SIG-M5 treated with dmso at 0.1 percent for 504 hours (cell line): ENCODE measurements at regions not wholly inside any gene's neighbourhood (a gene's known extent, or its start where the extent isn't known, plus 50 kb on each side); places are given as distances from the start of the nearest gene placed in this dataset.

Source experiments
- DNase-seq: peaks from one replicate; lab custom pipeline; 2025; ENCODE audit not compliant: unreplicated experiment; lab: John Stamatoyannopoulos, UW

DNA sequence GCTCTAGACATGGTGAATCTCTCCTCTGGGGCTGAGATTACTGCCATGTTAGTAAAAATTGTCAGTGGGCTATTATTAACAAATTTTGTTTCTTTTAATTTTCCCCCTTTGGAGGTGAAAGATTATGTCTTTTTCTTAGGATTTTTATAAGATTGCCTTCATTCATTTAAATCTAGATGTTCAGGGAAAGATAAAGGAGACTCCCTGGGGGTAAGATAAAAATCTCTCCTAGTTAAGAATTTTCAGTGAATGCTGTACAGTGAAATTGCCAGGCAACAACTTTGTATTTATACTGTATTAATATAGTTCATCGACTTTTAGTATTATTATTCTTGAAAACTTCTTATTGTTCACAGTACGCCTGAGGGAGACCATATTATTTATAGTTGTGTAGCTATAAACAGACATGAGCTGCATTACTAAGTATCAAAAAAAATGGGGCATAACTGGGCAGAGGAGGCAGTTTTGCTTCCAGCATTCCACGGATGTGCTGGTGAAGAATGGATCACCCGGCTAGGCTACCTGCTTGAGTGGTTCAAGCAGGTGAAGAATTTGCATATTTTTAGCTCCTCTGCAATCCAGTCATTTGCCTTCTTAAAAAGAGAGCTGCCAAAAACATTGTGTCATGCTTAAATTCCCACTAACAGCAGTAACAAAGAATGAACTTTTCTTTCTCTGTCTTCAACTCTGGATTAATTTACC lies 552.1 kb downstream of the DNAJB9 start:
- DNase-seq = no peak

DNA sequence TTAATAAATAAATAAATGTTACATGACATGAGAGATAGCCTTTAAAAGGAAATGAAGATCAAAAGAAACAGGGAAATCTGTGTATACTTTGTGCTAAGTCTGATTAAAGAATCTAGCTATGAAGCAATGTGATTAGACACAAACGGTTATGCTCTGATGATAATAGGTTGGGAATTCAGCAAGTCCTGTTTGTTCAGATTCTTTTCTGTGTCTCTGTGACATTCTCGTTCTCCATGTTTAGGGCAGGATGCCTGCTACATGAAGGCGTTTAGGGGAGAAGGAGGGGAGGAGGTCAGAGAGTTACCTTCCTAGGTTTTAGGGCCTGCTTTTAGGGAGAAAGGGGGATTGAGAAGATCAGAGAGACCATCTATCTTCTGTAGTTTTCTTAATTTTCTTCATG lies 555.3 kb downstream of the DNAJB9 start:
- no peak for DNase-seq

DNA sequence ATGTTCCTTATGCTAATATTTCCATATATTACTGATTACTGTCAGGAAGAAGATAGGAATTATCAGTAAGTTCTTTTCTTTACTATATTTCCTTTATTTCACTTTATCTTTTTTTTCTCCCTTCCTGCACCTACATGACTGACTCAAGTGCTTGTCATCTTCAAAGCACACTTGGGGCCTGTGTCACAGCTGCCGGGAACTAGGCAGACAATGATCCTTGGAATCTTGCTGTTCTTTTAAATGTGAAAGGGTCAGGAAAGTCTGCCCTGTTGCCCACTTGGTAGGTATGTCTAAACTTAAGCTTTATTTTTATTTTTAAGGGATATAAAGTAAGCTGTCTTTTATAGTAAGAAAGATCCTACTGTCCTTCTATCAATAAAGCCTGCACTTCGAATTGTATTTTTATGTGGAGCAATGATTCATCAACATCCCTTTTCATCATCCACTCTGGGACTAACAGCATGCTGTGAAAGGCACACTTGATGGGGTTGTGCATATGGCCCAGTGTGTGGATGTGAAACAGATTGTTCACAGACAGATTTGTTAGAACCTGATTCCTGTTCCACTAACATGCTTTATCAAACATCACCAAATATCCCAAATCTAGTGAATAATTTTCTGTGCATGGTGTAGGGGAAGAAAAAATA lies 556.9 kb downstream of the DNAJB9 start:
- no peak for DNase-seq

DNA sequence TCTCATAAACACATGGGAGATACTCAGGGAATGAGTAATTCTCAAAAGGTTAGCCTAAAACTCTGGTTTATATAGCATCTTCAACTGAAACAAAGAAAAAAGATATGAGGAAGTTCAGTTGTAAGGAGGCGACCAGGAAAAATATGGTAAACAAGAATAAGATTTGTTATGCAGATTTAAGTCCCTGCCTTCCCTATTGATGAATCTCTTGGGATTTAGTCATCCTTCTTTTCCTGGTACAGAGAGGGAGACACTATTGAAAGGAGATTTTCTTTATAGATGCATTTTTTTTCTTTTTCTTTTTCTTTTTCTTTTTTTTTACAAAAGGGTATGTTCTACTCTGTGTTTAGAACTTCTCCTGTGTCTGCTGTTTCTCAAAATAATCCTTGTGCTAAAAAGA lies 557.5 kb downstream of the DNAJB9 start:
- no peak for DNase-seq

DNA sequence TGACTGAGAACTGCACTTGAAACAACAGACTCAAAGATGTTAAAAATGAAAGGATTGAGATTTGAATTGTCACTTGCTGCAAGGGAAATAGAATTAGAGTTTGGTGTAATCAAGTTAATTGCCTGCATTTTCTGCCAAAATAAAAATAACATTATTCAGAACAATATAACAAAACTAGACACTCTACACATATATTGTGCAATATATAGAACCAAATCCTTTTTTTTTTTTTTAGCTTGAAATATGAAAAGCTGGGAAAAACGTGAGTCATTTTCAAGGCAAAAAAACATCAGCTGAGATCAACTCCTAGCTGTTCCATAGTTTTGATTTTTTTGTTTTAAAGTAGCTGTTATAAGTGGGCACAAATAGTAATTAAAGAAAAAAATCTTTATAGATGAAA lies 561.5 kb downstream of the DNAJB9 start:
- no peak for DNase-seq

DNA sequence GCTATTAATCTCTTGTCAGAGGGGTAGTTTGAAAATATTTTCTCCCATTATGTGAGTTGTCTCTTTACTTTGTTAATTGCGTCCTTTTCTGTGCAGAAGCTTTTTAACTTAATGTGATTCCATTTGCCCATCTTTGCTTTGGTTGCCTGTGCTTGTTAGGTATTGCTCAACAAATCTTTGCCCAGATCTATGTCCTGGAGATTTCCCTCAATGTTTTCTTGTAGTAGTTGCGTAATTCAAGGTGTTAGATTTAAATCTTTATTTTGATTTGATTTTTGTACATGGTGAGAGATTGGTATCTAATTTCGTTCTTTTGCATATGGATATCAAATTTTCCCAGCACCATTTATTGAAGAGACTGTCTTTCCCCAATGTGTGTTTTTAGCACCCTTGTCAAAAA lies 567.2 kb downstream of the DNAJB9 start:
- DNase-seq = no peak

DNA sequence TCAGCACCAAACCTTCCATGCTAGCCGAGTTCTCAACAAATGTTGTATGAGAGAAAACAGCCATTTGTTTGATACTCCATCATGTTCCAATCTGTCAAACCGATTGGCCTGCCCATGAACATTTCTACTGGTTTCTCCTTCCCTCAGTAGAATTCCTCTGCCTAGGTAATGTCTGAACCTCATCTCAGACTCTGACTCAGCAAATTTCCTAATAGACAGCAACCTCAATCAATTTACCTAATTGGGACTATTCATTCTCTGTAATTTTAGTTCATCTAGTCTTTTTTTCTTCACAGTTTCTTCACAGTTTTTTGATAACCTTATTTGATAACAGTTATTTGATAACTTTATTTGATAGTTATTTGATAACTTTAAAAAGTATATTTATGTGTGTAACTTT lies 585.1 kb downstream of the DNAJB9 start:
- DNase-seq = no peak

DNA sequence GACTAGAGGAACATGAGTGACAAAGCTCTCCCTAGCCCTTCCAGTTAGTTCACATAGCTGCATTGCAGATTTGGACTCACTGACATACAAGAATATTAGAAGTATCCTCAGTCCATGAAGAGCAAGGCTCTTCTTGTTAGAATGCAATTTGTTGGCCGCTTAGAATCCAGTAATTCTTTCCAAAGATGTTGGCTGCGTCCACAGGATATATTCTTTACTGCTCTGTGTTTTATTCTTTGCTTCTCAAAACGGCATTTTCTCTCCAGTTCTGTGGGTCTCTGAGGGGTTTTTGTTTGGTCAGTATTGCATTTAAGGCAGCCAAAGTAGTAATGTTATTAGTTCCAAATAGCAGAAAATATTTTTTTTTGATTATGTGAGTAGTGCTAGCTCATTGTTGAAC lies 588.6 kb downstream of the DNAJB9 start:
- no peak for DNase-seq

DNA sequence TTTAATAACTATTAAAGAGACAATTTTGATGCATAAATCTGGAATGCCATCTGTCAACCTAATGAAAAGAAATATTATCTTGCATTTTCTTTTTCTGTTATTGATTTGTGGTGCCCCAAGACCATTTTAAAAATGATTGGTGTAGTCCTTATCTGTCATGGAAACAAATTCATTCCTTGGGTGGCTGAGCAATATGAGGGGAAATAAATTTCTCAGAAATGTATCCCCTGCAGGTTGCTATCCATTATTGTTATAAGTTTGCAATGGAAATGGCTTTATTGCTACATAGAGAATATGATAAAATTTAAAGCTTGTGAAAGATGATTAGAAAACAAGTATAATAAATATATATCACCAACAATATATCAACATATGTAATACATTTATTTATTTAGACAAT lies 607.0 kb downstream of the DNAJB9 start:
- DNase-seq = no peak

DNA sequence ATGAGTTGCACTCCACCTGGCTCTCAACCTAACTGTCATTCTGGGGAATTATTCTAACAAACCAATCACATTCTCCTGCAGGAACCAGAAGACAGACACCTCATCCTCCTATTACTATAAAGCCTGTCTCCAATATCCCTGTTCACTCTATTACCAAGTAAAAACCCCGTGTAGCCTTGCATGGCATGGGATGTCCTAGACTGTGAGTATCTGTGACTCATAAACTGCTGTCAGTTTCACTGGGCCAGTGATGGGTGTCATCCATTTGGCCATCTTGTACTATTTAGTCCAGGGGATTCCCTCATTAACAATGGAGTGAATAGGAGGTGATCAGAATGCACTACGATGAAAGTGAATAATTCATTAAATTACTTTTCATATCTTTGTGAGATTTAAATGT lies 608.7 kb downstream of the DNAJB9 start:
- DNase-seq = no peak

DNA sequence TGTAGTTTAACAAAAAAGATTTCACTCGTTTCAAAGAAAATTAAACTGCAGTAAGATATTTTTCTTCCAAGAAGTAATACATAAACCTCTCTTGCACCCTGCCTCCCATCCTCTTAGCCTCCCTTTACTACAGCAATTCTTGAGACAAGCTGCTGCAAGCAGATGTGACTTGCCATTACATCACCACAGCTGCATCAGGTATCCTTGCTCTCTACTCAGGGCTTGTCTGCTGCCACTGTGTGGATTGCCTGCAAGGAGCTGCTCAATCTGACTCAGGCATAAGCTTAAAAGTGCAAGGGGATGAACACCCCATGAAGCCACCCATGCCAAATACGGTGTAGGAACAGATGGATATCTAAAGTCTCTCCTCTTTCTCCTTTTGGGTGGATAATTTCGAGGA lies 609.9 kb downstream of the DNAJB9 start:
- DNase-seq = no peak

DNA sequence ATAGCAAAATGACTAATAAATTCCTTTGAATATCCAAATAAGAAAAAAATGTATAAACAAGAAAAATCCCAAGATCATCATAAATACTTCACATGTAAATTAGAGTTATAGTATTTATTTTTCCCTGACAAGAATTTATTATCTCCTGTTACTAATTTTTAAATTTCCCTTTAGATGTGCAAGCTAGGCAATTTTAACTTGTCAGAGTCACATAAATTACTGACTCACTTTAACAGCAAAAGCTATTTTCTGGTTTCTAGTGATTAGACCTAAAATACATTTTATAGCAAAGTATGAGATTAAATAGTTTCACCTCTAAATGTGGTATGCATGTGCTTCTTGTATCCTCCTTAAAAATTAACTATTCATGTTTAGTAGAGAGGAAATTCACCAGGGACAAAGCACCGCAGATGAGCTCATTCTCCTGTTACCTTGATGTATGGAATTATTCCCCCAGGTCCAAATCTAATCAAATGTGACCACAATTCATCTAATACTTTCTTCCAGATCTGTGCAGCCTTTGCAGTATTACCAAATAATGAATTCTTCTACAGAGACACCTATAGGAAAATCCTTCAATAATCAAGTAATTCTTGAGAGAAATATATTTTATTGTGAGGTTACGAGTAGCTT lies 621.2 kb downstream of the DNAJB9 start:
- no peak for DNase-seq

DNA sequence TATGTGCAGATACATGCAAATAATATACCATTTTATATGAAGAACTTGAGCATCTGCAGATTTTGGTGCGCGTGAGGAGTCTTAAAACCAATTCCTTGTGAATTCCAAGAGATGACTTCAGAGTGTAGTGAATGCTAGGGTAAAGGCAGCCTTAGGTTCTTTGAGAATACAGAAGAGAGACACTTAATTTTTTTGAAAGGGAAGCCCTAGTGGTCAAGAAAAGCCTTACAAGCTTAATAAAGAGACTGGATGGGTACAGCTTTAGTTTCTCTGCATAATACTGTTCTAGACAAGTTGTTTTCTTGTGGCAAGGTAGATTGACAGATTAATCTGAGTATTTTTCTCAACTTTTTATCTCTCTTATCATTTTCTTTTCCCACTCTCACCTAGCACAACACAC lies 636.5 kb downstream of the DNAJB9 start:
- no peak for DNase-seq

DNA sequence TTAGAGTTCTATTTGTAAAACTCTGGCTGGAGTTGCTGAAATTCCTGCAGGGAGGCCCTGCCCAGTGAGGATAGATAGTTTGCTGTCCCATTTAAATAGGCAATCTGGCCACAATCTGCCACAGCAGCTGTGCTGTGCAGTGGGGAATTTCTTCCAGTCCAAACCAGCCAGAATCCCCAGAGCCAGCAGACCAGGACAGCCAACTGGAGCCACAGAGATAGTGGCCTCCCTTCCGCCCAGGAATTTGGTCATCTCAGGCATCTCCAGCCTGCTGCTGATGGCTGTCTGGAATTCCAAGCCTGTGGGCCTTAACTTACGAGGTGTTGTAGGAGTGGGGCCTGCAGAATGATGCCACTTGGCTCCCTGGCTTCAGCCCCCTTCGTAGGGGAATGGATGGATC lies 643.4 kb downstream of the DNAJB9 start:
- no peak for DNase-seq

DNA sequence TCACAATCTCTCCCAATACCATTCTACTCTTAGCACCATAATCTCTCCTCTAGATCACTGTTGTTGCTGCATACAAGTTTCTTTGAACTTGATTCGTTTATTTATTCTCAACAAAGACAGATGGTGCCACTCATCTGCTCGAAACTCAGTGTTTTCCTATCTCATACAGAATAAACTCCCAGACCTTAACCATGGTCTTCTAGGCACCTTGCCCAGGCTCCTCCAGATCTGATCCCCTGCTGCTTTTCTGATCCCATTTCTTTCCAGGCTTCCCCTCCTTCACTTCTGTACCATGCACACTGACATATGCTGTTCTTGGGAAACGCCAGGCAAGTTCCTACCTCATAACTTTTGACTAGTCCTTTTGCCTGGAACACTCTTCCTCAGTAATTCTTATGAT lies 645.7 kb downstream of the DNAJB9 start:
- DNase-seq = no peak

DNA sequence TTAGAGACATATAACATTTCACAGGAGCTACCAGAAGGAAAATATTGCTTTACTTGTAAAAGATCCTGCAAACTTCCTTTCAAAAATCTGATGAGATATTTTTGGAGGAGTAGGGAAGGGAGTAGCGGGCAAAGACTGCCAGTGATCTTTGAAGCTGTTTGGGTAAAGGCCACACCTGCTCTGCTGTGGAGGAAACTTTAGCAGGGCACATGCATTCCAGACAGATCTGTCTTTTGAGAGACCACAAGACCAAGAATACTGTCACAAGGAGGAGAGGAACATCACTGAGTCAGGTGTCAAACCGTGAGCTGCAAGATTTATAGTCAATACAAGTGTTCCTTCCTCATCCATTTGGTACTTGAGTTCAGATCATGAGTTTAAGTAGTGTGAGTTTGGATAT lies 654.4 kb downstream of the DNAJB9 start:
- no peak for DNase-seq

DNA sequence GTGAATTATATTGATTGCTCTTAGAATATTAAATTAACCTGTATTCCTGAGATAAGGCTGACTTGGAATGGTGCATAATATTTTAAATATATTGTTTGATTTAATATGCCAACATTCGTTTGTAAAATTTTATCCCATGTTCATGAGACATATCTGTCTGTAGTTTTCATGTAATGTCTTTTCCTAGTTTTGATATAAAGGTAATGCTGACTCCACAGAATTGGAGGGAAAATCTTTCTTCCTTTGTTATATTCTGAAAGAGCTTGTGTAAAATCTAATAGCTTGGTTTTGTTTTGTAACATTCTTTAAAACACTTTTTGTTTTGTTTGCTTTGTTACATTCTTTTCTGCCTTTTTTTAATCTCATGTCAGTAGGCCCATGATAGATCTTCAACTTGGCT lies 657.0 kb downstream of the DNAJB9 start:
- no peak for DNase-seq

DNA sequence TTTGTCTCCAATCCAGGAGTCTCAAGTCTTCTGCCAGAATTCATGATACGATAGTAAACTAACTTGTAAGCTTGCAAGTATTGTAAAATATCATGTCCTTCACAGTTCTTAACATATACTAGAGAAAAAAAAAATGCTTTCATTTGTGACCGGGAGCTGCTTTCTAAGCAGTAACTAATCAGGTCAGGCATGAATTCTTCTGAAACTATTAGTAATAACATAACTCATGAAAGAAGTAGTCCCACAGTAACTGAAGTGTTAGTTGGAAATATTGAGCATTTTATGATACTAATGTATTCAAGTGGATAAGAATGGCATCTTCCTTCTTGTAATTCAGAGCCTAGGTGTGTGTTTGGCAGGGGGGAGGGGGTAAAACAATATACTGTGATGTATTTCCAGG lies 665.6 kb downstream of the DNAJB9 start:
- no peak for DNase-seq

DNA sequence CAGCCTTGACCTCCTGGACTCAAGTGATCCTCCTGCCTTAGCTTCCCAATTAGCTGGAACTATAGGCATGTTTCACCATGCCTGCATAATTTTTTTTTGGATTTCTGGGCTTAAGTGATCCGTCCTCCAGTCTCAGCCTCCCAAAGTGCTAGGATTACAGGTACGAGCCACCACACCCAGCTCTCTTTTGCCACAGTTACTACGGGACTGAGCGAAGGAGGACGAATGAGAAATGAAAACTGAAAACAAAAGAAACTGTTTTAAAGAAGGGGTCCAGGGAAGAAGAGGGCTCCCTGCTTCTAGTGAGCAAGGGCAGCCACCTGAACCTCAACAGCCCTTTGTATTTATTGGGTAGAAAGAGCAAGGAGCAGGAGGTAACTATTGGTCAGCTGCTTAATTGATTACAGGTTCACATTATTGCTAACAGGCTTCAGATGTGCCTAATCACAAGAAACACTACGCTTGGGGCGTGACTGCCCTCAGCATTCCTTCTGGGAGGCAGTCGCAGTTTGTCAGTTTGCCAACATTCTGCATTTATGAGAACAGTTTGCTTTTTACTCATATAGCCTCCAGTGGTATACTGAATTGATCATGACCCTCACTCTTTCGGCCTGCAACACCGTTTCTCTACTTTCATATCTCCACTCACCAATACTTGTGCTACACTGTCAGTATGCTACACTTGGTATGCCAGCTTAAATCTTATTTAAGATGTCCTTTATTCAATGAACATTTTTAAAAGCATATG lies 676.8 kb downstream of the DNAJB9 start:
- DNase-seq = no peak

DNA sequence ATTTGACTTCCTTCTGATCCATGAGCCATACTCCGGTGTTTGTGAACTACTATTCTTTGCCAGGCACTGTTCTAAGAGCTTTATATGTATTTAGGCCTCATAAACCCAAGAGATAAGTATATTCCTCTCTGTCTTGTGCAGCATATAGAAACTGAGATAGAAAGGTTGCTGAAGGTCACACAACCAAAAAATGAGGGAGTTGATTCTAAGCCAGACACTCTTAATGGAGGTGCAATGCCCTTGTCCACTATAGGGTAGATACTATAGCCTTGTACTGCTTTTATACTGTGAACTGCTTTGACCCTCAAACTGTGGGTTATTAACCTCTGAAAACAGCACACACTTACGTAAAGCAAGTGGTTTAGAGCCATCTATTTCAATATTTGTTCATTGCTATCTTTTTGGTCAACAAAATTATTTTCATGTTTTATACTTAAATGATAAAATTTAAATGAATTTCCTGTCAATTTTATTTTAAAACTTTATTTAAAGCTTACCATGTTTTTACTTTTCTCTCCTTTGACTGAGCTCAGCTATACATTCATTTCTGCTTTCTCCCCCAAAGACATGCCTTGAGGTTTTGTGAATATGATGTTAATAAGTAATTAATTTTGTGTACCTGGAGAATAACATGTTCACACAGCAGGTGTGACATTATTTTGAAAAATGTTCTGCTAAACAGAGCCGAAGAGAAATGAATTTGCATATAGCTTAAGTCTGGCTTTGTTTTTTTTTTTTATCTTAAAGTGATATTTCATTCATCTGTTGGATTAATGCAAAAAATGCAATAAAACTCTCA lies 687.3 kb downstream of the DNAJB9 start:
- DNase-seq = no peak

DNA sequence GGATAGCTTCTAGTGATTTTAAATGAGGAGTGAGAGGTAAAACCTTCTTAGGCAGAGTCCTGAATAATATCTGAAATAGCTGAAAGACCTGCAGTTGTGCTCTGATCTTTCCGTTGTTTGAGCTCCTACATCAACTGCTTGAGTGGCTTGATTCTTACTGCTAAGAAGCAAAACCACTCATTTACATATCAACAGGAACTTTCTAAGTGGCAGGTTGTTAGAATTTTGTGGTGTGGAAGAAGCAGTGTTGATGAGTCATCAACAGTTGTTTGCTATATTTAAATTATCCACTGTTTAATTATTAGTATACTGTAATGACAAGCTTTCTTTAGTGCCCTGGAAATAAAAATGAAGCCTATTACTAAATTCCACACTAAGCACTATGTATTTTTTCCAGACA lies 689.5 kb downstream of the DNAJB9 start:
- no peak for DNase-seq
